LHCN-M2 (cell line): ENCODE measurements at regions not wholly inside any gene's neighbourhood (a gene's known extent, or its start where the extent isn't known, plus 50 kb on each side); places are given as distances from the start of the nearest gene placed in this dataset.
A peak's percentile ranks its signal among the peaks of the same experiment; 100 is the strongest.
"Not testable (repeated sequence)": the region's sequence is repeated elsewhere in the genome, so short reads cannot be mapped to it uniquely, and the experiment has no call there.

Experiments used
- DNase-seq: peaks from one replicate; pipeline ENCODE4 v3.0.0-alpha.2; 2012; ENCODE audit warnings: low read depth

- DNase-seq, result no peak
These were observed 123.9 kb upstream of the RXFP1 start for GRCh38 chr4:158397781-158398180.

- not testable (repeated sequence) for DNase-seq
These were observed 113.7 kb upstream of the RXFP1 start for GRCh38 chr4:158407961-158408360.

- DNase-seq, result peak; percentile 49
These were observed 111.4 kb upstream of the RXFP1 start for GRCh38 chr4:158410272-158410671.

- DNase-seq, result no peak
These were observed 110.4 kb upstream of the RXFP1 start for GRCh38 chr4:158411269-158411668.

- DNase-seq, result not testable (repeated sequence)
These were observed 103.0 kb upstream of the RXFP1 start for GRCh38 chr4:158418679-158419078.

- no peak for DNase-seq
These were observed 100.9 kb upstream of the RXFP1 start for GRCh38 chr4:158420782-158421181.

GRCh38 chr4:158422546-158422945 is 99.1 kb upstream of the RXFP1 start:
- DNase-seq, result no peak

GRCh38 chr4:158428242-158428641 is 93.4 kb upstream of the RXFP1 start:
- DNase-seq, result peak; percentile 51

GRCh38 chr4:158442736-158443135 is 78.9 kb upstream of the RXFP1 start:
- peak; percentile 40 for DNase-seq

GRCh38 chr4:158443731-158444130 is 78.0 kb upstream of the RXFP1 start:
- DNase-seq, result no peak

GRCh38 chr4:158444621-158445020 is 77.1 kb upstream of the RXFP1 start:
- DNase-seq, result peak; percentile 57

- DNase-seq, result peak; percentile 94
These were observed 75.6 kb upstream of the RXFP1 start for GRCh38 chr4:158446106-158446505.

- DNase-seq, result no peak
These were observed 70.9 kb upstream of the RXFP1 start for GRCh38 chr4:158450741-158451140.

GRCh38 chr4:158452116-158452515 is 69.6 kb upstream of the RXFP1 start:
- DNase-seq, result not testable (repeated sequence)

GRCh38 chr4:158458271-158458895 is 63.3 kb upstream of the RXFP1 start:
- DNase-seq, result no peak

- DNase-seq, result peak; percentile 39
These were observed 62.4 kb upstream of the RXFP1 start for GRCh38 chr4:158459085-158459820.

GRCh38 chr4:158461336-158461735 is 60.3 kb upstream of the RXFP1 start:
- no peak for DNase-seq

GRCh38 chr4:158462611-158463010 is 59.1 kb upstream of the RXFP1 start:
- DNase-seq, result no peak
